Colonic mucosa (tissue), 4 donors: ENCODE measurements at regions not wholly inside any gene's neighbourhood (a gene's known extent, or its start where the extent isn't known, plus 50 kb on each side); places are given as distances from the start of the nearest gene placed in this dataset.
"Not testable (repeated sequence)": the region's sequence is repeated elsewhere in the genome, so short reads cannot be mapped to it uniquely, and the experiment has no call there.

ENCODE experiments used
- DNase-seq: peaks from one replicate; pipeline ENCODE4 v3.0.0-alpha.2; 2020
- H3K27ac ChIP-seq: fragments of 200-600 bp; one replicate; pipeline ENCODE4 v1.8.0; 2021
- H3K27me3 ChIP-seq: fragments of 200-600 bp; one replicate; pipeline ENCODE4 v1.8.0; 2021
- H3K36me3 ChIP-seq: fragments of 200-600 bp; one replicate; pipeline ENCODE4 v1.8.0; 2021
- H3K4me1 ChIP-seq: fragments of 200-600 bp; one replicate; pipeline ENCODE4 v1.8.0; 2021; ENCODE audit warnings: mild to moderate bottlenecking
- H3K4me3 ChIP-seq: fragments of 200-600 bp; one replicate; pipeline ENCODE4 v1.8.0; 2021
- H3K9ac ChIP-seq, 2 donors: one replicate each; pipeline ENCODE4 v1.7.0; 2013; ENCODE audit warnings: control low read depth in 2 of 2, low read depth in 2 of 2, low read length in 2 of 2
- H3K9me3 ChIP-seq: fragments of 200-600 bp; one replicate; pipeline ENCODE4 v1.8.0; 2021
- intact Hi-C: fragments of 100-400 bp; cut with DNase I; formaldehyde crosslinking; loops from one replicate; pipeline ENCODE4 v1.14.1; 2022
- TF ChIP-seq, protein P1 (sequence below): fragments of 200-600 bp; IDR thresholded peaks from one replicate; pipeline ENCODE4 v1.8.0; 2022; ENCODE audit warnings: antibody characterized with exemption, mild to moderate bottlenecking
- donor health status: healthy.
- donor health status: DM: no; HTN: no; CAD: no.
- donor health status: DM: no; HTN: no; CAD: no.

DNA sequence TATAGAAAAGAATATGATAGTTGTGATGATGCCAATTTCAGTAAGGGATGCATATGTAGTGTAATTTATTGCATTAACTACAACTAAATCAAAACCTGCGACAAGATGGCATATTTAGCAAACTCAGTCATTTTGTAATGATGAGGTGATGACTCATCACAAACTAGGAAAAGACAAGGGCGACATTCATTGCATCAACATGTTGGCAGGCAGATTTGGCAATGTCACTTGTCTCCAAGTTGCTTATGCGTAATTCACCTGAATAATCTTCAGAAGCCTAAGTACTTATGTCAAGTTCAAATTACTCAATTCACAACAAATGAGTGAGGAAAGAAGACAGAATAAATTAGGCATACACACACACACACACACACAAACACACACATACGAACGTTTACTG lies 273.2 kb upstream of the RGPD4 start:
- intact Hi-C loops, result no loop called here

DNA sequence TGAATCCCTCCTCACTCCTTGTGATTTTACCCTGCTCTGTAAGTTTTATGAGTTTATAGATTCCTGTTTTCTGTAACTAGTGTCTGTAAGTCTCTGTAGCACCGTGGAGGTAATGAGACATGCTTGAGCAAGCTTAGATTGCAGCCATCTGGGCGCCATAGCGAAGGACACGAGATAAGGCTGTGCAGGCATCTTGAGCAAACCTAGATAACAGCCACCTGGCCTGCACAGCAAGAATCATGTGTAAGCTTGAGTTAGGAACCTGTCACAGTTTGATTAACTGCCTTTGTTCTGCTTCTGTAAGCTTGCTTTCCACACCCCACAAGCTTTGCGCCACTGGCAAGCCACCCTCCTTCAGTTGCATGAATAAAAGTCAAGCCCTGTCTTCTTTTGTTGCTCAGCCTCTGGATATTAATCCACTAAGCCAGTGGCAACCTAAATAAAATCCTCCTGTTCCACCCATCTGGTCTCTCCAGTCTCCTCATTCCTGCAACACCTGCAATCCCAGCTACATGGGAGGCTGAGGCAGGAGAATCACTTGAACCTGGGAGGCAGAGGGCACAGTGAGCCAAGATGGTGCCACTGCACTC lies 270.6 kb upstream of the RGPD4 start:
- Histone ChIP-seq H3K4me3 (no peak overlapping the region), H3K27ac (no peak overlapping the region), H3K4me1 (no peaks in the 10 kb centered on the region), H3K9ac (no peak overlapping the region), H3K27me3 (no peaks in the 10 kb centered on the region), H3K36me3 (no peaks in the 10 kb centered on the region), H3K9me3 (no peaks in the 10 kb centered on the region)
- TF ChIP-seq, protein P1, sequence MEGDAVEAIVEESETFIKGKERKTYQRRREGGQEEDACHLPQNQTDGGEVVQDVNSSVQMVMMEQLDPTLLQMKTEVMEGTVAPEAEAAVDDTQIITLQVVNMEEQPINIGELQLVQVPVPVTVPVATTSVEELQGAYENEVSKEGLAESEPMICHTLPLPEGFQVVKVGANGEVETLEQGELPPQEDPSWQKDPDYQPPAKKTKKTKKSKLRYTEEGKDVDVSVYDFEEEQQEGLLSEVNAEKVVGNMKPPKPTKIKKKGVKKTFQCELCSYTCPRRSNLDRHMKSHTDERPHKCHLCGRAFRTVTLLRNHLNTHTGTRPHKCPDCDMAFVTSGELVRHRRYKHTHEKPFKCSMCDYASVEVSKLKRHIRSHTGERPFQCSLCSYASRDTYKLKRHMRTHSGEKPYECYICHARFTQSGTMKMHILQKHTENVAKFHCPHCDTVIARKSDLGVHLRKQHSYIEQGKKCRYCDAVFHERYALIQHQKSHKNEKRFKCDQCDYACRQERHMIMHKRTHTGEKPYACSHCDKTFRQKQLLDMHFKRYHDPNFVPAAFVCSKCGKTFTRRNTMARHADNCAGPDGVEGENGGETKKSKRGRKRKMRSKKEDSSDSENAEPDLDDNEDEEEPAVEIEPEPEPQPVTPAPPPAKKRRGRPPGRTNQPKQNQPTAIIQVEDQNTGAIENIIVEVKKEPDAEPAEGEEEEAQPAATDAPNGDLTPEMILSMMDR, result no peak
- no peak for DNase-seq
- intact Hi-C loops, result no loop called here

More for the DNA sequence above, 273.2 kb upstream of the RGPD4 start:
- Histone ChIP-seq H3K9ac (no peak overlapping the region), H3K4me3 (no peak overlapping the region), H3K27me3 (no peaks in the 10 kb centered on the region), H3K9me3 (no peaks in the 10 kb centered on the region), H3K27ac (no peak overlapping the region), H3K36me3 (no peaks in the 10 kb centered on the region), H3K4me1 (no peaks in the 10 kb centered on the region)
- no peak for DNase-seq
- TF ChIP-seq, protein P1, result no peak

DNA sequence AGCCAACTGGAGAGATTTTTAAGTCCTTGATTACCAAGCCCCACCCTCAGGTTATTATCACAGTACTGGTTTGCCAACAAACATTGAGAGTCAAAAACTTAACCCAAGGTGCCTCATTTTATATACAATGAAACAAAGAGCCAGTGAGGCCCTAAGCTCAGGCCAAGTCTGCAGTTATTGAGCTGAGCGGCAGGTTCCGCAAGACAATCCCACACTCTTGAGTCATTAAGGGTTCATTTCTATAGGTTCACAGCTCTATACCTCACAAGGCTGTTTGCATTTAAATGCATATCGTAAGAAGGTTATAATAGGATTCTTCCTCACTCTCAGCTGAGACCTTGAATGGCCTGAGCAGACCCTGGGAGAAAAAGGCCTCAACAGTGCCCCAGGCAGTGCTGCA lies 268.4 kb upstream of the RGPD4 start:
- intact Hi-C loops, result no loop called here
- Histone ChIP-seq H3K9me3 (no peaks in the 10 kb centered on the region), H3K9ac (no peak overlapping the region), H3K36me3 (no peaks in the 10 kb centered on the region), H3K27me3 (no peaks in the 10 kb centered on the region), H3K4me3 (no peak overlapping the region), H3K4me1 (no peaks in the 10 kb centered on the region), H3K27ac (no peak overlapping the region)
- TF ChIP-seq, protein P1, result no peak
- DNase-seq, result no peak

DNA sequence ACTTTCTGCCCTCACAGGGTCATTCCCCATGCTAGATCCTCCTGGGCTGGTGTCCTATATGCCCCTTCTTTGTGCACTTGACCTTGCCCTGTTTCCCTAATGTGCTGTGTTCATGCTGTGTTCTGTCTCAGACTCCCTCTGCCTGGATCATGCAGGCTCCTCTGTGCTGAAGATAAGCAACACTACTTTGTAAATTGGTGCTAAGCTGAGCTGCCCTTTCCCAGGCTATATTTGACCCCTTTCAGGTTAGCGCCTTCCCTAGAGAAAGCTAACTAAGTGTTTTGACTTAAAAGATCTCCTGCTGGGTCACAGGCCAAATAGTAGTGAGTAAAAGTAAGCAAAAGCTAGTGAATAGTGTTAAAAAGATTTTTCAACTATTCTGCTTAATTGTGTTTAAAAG lies 257.2 kb upstream of the RGPD4 start:
- Histone ChIP-seq H3K27ac (no peak overlapping the region), H3K9me3 (no peaks in the 10 kb centered on the region), H3K36me3 (no peaks in the 10 kb centered on the region), H3K4me1 (no peaks in the 10 kb centered on the region), H3K4me3 (no peak overlapping the region), H3K9ac (no peak overlapping the region), H3K27me3 (no peaks in the 10 kb centered on the region)
- TF ChIP-seq, protein P1, result no peak
- intact Hi-C loops, result no loop called here
- DNase-seq, result no peak

DNA sequence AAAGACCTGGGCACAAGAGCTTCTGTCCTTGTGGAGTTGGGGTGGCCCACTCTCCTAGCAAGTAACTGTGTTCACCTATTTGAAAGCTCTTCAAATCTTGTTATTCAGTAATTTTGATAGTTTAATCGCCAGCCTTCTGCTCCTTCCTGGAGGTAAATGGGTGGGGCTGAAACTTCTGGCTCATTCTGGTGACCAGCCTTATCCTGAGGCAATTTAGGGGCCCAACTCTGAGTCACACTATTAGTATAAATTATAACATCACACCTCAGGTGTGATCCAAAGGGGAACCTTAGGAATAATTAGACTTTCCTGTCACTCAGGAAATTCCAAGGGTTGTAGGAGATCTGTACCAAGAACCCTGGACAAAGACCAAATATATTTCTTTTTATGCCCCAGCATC lies 255.8 kb upstream of the RGPD4 start:
- intact Hi-C loops, result no loop called here
- no peak for DNase-seq
- no peaks in the 10 kb centered on the region for H3K36me3 ChIP-seq
- no peaks in the 10 kb centered on the region for H3K27me3 ChIP-seq
- H3K9ac ChIP-seq, result no peak overlapping the region
- TF ChIP-seq, protein P1, result no peak
- no peaks in the 10 kb centered on the region for H3K4me1 ChIP-seq
- no peak overlapping the region for H3K4me3 ChIP-seq
- no peak overlapping the region for H3K27ac ChIP-seq
- no peaks in the 10 kb centered on the region for H3K9me3 ChIP-seq

DNA sequence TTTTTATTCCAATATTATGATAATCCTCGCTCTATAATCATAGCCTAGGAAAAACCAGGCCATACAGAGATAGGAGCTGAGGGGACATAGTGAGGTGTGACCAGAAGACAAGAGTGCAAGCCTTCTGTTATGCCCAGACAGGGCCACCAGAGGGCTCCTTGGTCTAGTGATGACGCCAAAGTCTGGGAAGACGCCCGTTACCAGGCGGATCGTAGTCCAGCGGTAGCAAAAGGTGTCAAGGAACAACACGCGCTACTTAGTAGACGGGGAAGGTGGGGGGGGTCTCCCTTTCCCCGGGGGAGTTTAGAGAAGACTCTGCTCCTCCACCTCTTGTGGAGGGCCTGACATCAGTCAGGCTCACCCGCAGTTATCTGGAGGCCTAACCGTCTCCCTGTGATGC lies 253.8 kb upstream of the RGPD4 start:
- intact Hi-C loops, H3K9ac ChIP-seq, H3K9me3 ChIP-seq, H3K4me3 ChIP-seq, H3K36me3 ChIP-seq, DNase-seq, H3K27ac ChIP-seq, H3K4me1 ChIP-seq, H3K27me3 ChIP-seq: not testable (repeated sequence)
